ENCODE measurements at regions not wholly inside any gene's neighbourhood (a gene's known extent, or its start where the extent isn't known, plus 50 kb on each side); places are given as distances from the start of the nearest gene placed in this dataset.

GRCh38 chr3:148600440-148600839 lies 97.3 kb upstream of the AGTR1 start:
- no peak for TF ChIP-seq CTCF (IDR thresholded peaks at IDR 0.05 in 4 of 5, conservative IDR thresholded peaks at IDR 0.05 in 1 of 5)
- TF ChIP-seq POLR2A (IDR thresholded peaks at IDR 0.05), result no peak
